WTC11 (cell line): ENCODE measurements at regions not wholly inside any gene's neighbourhood (a gene's known extent, or its start where the extent isn't known, plus 50 kb on each side); places are given as distances from the start of the nearest gene placed in this dataset.

ENCODE experiments used
- CTCF ChIP-seq: fragments of 200-600 bp; IDR thresholded peaks from 2 replicates; pipeline ENCODE4 v1.8.0; 2022; ENCODE audit warnings: antibody characterized with exemption
- FOXJ3 ChIP-seq: sonication (generic); formaldehyde crosslinking; IDR thresholded peaks from 2 replicates; pipeline ENCODE4 v1.9.0; 2021; ENCODE audit warnings: missing genetic modification reagents, mild to moderate bottlenecking, borderline replicate concordance
- FOXP1 ChIP-seq: sonication (generic); formaldehyde crosslinking; IDR thresholded peaks from 2 replicates; pipeline ENCODE4 v1.8.0; 2022; ENCODE audit warnings: missing genetic modification reagents, mild to moderate bottlenecking, moderate library complexity, borderline replicate concordance
- MYBL2 ChIP-seq: sonication (generic); formaldehyde crosslinking; IDR thresholded peaks from 2 replicates; pipeline ENCODE4 v1.8.1; 2023; ENCODE audit warnings: mild to moderate bottlenecking, moderate library complexity, missing genetic modification reagents
- NFYB ChIP-seq: sonication (generic); formaldehyde crosslinking; conservative IDR thresholded peaks from 2 replicates; pipeline ENCODE4 v1.8.0; 2022; ENCODE audit warnings: low read depth, missing genetic modification reagents
- SMAD3 ChIP-seq: sonication (generic); formaldehyde crosslinking; IDR thresholded peaks from 2 replicates; pipeline ENCODE4 v1.8.0; 2022; ENCODE audit warnings: missing genetic modification reagents, mild to moderate bottlenecking, borderline replicate concordance
- STAT6 ChIP-seq: sonication (generic); formaldehyde crosslinking; conservative IDR thresholded peaks from 2 replicates; pipeline ENCODE4 v1.8.1; 2023; ENCODE audit warnings: mild to moderate bottlenecking, low read depth, missing genetic modification reagents, moderate library complexity
- TEAD4 ChIP-seq: sonication (generic); formaldehyde crosslinking; IDR thresholded peaks from 2 replicates; pipeline ENCODE4 v1.8.0; 2022; ENCODE audit warnings: mild to moderate bottlenecking, missing genetic modification reagents
- ZBTB21 ChIP-seq: sonication (generic); formaldehyde crosslinking; IDR thresholded peaks from 2 replicates; pipeline ENCODE4 v1.8.1; 2023; ENCODE audit warnings: mild to moderate bottlenecking, missing genetic modification reagents, borderline replicate concordance
- ZNF232 ChIP-seq: sonication (generic); formaldehyde crosslinking; IDR thresholded peaks from 2 replicates; pipeline ENCODE4 v1.8.0; 2022; ENCODE audit warnings: mild to moderate bottlenecking, missing genetic modification reagents
- ZNF416 ChIP-seq: fragments of 250-450 bp; sonication (Bioruptor Pico); IDR thresholded peaks from 2 replicates; pipeline ENCODE4 v1.9.0; 2021; ENCODE audit warnings: mild to moderate bottlenecking, inconsistent platforms
- ZSCAN18 ChIP-seq: fragments of 250-450 bp; sonication (Bioruptor Pico); IDR thresholded peaks from 2 replicates; pipeline ENCODE4 v2.1.2; 2022; ENCODE audit warnings: mild to moderate bottlenecking, moderate library complexity
- TF ChIP-seq, protein P1 (sequence below): sonication (generic); formaldehyde crosslinking; IDR thresholded peaks from 2 replicates; pipeline ENCODE4 v1.8.0; 2023; ENCODE audit warnings: missing genetic modification reagents, mild to moderate bottlenecking, borderline replicate concordance
- TF ChIP-seq, protein P2 (sequence below): sonication (generic); formaldehyde crosslinking; IDR thresholded peaks from 2 replicates; pipeline ENCODE4 v1.8.1; 2022; ENCODE audit warnings: mild to moderate bottlenecking, missing genetic modification reagents, moderate library complexity, borderline replicate concordance

DNA sequence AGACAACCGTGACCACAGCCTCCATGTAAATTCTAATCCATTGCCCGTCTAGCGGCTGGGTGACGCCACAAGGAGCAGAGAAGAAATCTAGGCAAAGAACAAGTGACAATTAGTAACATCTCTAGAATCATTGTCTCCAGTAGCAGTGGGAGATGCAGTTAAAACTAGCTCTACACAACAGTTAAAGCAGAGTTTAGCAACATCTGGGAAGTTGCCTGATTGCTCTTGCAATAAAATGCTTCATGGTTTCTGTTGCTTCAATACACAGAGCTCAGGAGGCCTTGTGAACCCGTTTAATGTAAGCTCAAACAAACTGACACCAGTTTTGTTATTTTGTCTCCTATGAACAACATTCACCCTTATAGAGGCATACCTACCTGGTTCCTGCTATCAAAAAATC lies 369.8 kb upstream of the PDE4D start:
- TF ChIP-seq STAT6 (CRISPR knock-in tag) (no peak), CTCF (no peak), MYBL2 (no peak), NFYB (no peak), ZNF232 (CRISPR knock-in tag) (no peak), TEAD4 (CRISPR knock-in tag) (no peak), ZSCAN18 (CRISPR knock-in tag) (no peak), ZBTB21 (CRISPR knock-in tag) (no peak), FOXP1 (CRISPR knock-in tag) (no peak), SMAD3 (CRISPR knock-in tag) (no peak), ZNF416 (CRISPR knock-in tag) (no peak), FOXJ3 (CRISPR knock-in tag) (no peak)
- TF ChIP-seq, protein P1, sequence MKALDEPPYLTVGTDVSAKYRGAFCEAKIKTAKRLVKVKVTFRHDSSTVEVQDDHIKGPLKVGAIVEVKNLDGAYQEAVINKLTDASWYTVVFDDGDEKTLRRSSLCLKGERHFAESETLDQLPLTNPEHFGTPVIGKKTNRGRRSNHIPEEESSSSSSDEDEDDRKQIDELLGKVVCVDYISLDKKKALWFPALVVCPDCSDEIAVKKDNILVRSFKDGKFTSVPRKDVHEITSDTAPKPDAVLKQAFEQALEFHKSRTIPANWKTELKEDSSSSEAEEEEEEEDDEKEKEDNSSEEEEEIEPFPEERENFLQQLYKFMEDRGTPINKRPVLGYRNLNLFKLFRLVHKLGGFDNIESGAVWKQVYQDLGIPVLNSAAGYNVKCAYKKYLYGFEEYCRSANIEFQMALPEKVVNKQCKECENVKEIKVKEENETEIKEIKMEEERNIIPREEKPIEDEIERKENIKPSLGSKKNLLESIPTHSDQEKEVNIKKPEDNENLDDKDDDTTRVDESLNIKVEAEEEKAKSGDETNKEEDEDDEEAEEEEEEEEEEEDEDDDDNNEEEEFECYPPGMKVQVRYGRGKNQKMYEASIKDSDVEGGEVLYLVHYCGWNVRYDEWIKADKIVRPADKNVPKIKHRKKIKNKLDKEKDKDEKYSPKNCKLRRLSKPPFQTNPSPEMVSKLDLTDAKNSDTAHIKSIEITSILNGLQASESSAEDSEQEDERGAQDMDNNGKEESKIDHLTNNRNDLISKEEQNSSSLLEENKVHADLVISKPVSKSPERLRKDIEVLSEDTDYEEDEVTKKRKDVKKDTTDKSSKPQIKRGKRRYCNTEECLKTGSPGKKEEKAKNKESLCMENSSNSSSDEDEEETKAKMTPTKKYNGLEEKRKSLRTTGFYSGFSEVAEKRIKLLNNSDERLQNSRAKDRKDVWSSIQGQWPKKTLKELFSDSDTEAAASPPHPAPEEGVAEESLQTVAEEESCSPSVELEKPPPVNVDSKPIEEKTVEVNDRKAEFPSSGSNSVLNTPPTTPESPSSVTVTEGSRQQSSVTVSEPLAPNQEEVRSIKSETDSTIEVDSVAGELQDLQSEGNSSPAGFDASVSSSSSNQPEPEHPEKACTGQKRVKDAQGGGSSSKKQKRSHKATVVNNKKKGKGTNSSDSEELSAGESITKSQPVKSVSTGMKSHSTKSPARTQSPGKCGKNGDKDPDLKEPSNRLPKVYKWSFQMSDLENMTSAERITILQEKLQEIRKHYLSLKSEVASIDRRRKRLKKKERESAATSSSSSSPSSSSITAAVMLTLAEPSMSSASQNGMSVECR (CRISPR knock-in tag): no peak
- TF ChIP-seq, protein P2, sequence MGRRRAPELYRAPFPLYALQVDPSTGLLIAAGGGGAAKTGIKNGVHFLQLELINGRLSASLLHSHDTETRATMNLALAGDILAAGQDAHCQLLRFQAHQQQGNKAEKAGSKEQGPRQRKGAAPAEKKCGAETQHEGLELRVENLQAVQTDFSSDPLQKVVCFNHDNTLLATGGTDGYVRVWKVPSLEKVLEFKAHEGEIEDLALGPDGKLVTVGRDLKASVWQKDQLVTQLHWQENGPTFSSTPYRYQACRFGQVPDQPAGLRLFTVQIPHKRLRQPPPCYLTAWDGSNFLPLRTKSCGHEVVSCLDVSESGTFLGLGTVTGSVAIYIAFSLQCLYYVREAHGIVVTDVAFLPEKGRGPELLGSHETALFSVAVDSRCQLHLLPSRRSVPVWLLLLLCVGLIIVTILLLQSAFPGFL (CRISPR knock-in tag): no peak
